Endothelial cell of umbilical vein (primary cell): ENCODE measurements at regions not wholly inside any gene's neighbourhood (a gene's known extent, or its start where the extent isn't known, plus 50 kb on each side); places are given as distances from the start of the nearest gene placed in this dataset.

ENCODE experiments used
- BruUV-seq: library from RNA; stranded (reverse); fragments of 400-500 nt; replicated peaks from 2 replicates; lab custom pipeline; 2021; lab: Mats Ljungman, UMichigan
- CTCF ChIA-PET: fragments of 300-600, 350-600 bp; sonication (Branson Sonifier 250); formaldehyde crosslinking; loops from one replicate; lab custom pipeline; 2021; ENCODE audit warnings: antibody characterized with exemption, inconsistent platforms; lab: Charles Lee
- POLR2A ChIA-PET: fragments of 300-600, 350-600 bp; sonication (Branson Sonifier 250); formaldehyde crosslinking; loops from one replicate; lab custom pipeline; 2021; ENCODE audit warnings: antibody characterized with exemption, inconsistent platforms; lab: Charles Lee
- DNase-seq: peaks from one replicate; pipeline ENCODE4 v3.0.0-alpha.2; 2011; ENCODE audit warnings: low read depth, low spot score
- FAIRE-seq: peaks from 2 replicates; lab custom pipeline; 2011; peaks lifted over from hg19 to GRCh38; lab: Jason Lieb, UNC
- H2AFZ ChIP-seq: 2 replicates; pipeline ENCODE4 v1.6.0; 2012; ENCODE audit warnings: low read depth, low read length, control low read depth, inconsistent platforms
- H3K27ac ChIP-seq: 2 replicates; pipeline ENCODE4 v1.5.1; 2011; ENCODE audit warnings: low read depth, mild to moderate bottlenecking, control low read depth, low read length, moderate library complexity; ENCODE audit not compliant: insufficient read depth
- H3K27me3 ChIP-seq, 2 experiments: 2 replicates each; pipeline versions ENCODE4 v1.6.0 to v1.6.1; 2011; ENCODE audit warnings: low read length in 2 of 2, mixed read lengths in 1 of 2; ENCODE audit not compliant: control insufficient read depth in 2 of 2, insufficient read depth in 2 of 2
- H3K36me3 ChIP-seq, 2 experiments: 2 replicates in 1 of 2; 3 replicates in 1 of 2; pipeline ENCODE4 v1.5.1; 2011; ENCODE audit warnings: low read length in 2 of 2, mild to moderate bottlenecking in 1 of 2, moderate library complexity in 1 of 2; ENCODE audit not compliant: control insufficient read depth in 2 of 2, insufficient read depth in 2 of 2; ENCODE audit errors: extremely low read depth in 1 of 2
- H3K4me1 ChIP-seq: 3 replicates; pipeline ENCODE4 v1.5.1; 2011; ENCODE audit warnings: mild to moderate bottlenecking, low read length; ENCODE audit not compliant: control insufficient read depth, insufficient read depth; ENCODE audit errors: extremely low read depth
- H3K4me2 ChIP-seq: 2 replicates; pipeline ENCODE4 v1.6.1; 2011; ENCODE audit warnings: low read length, control low read depth, mixed read lengths; ENCODE audit not compliant: insufficient read depth
- H3K4me3 ChIP-seq, 3 experiments: fragments of 200-600 bp in 1 of 3; sonication (generic), shearing (Covaris generic) in 1 of 3; replicated peaks in 1 of 3; 2 replicates each; pipeline ENCODE4 v1.5.1; 2011 to 2016; ENCODE audit warnings: control low read depth in 3 of 3, low read length in 3 of 3, mild to moderate bottlenecking in 2 of 3, inconsistent platforms in 1 of 3, low read depth in 1 of 3, moderate library complexity in 1 of 3; ENCODE audit not compliant: insufficient read depth in 1 of 3
- H3K79me2 ChIP-seq: 2 replicates; pipeline ENCODE4 v1.6.0; 2012; ENCODE audit warnings: low read length, inconsistent platforms; ENCODE audit not compliant: control insufficient read depth, insufficient read depth
- H3K9ac ChIP-seq: replicated peaks from 2 replicates; pipeline ENCODE3; 2011; ENCODE audit warnings: low read length, control low read depth; ENCODE audit not compliant: insufficient read depth; ENCODE audit errors: extremely low read depth
- H3K9me1 ChIP-seq: replicated peaks from 3 replicates; pipeline ENCODE4 v1.6.0; 2011; ENCODE audit warnings: mild to moderate bottlenecking, low read length; ENCODE audit not compliant: control insufficient read depth, insufficient read depth; ENCODE audit errors: extremely low read depth
- H3K9me3 ChIP-seq: replicated peaks from 2 replicates; pipeline ENCODE4 v1.5.1; 2012; ENCODE audit warnings: low read length, inconsistent platforms; ENCODE audit not compliant: control insufficient read depth, insufficient read depth
- H4K20me1 ChIP-seq: replicated peaks from 2 replicates; pipeline ENCODE3; 2011; ENCODE audit warnings: mild to moderate bottlenecking, low read length; ENCODE audit not compliant: control insufficient read depth, insufficient read depth; ENCODE audit errors: extremely low read depth
- EZH2 ChIP-seq: IDR thresholded peaks from 2 replicates; pipeline ENCODE4 v1.6.1; 2012; ENCODE audit warnings: borderline replicate concordance, low read depth, mild to moderate bottlenecking, moderate library complexity, low read length, inconsistent platforms; ENCODE audit not compliant: severe bottlenecking
- FOS ChIP-seq: IDR thresholded peaks from 2 replicates; pipeline ENCODE4 v1.6.1; 2011; ENCODE audit warnings: mild to moderate bottlenecking, low read length, moderate library complexity, borderline replicate concordance; ENCODE audit not compliant: insufficient read depth
- GATA2 ChIP-seq: IDR thresholded peaks from 2 replicates; pipeline ENCODE4 v1.7.0; 2011; ENCODE audit warnings: low read depth, mild to moderate bottlenecking, moderate library complexity, mixed read lengths, low read length; ENCODE audit not compliant: insufficient read length, insufficient read depth
- JUN ChIP-seq: IDR thresholded peaks from 2 replicates; pipeline ENCODE4 v1.6.1; 2011; ENCODE audit warnings: borderline replicate concordance, low read depth; ENCODE audit not compliant: insufficient read length, insufficient read depth
- MYC ChIP-seq: IDR thresholded peaks from one replicate; pipeline ENCODE4 v1.6.1; 2011; ENCODE audit warnings: mild to moderate bottlenecking, low read depth, low read length
- POLR2A ChIP-seq: IDR thresholded peaks from 2 replicates; pipeline ENCODE4 v1.6.1; 2012; ENCODE audit warnings: low read depth, mild to moderate bottlenecking, control low read depth, low read length
- POLR2AphosphoS5 ChIP-seq: IDR thresholded peaks from 2 replicates; pipeline ENCODE4 v1.6.1; 2012; ENCODE audit warnings: low read depth, mild to moderate bottlenecking, control low read depth, low read length, moderate library complexity; ENCODE audit not compliant: insufficient read depth
- dilution Hi-C: fragments of 300-500 bp; cut with MboI; formaldehyde crosslinking; loops from one replicate; pipeline ENCODE4 v1.15.0; 2019; ENCODE audit warnings: low sequenced_read_pairs; ENCODE audit not compliant: extremely low pct_ligation_motif_present
- intact Hi-C: fragments of 100-400 bp; cut with micrococcal nuclease; formaldehyde crosslinking; loops from one replicate; pipeline ENCODE4 v1.10.0; 2022
- TF ChIP-seq, protein P1 (sequence below): IDR thresholded peaks from 2 replicates; pipeline ENCODE4 v1.6.1; 2011; ENCODE audit not compliant: insufficient read depth, insufficient read length
- TF ChIP-seq, protein P2 (sequence below), 2 donors: IDR thresholded peaks; 1 replicate in 1 of 2; 2 replicates in 1 of 2; pipeline ENCODE4 v1.5.1; 2011; ENCODE audit warnings: low read length in 2 of 2, mild to moderate bottlenecking in 2 of 2, moderate library complexity in 2 of 2, control low read depth in 1 of 2, inconsistent platforms in 1 of 2, low read depth in 1 of 2; ENCODE audit not compliant: insufficient read depth in 1 of 2; ENCODE audit errors: extremely low read depth in 1 of 2

DNA sequence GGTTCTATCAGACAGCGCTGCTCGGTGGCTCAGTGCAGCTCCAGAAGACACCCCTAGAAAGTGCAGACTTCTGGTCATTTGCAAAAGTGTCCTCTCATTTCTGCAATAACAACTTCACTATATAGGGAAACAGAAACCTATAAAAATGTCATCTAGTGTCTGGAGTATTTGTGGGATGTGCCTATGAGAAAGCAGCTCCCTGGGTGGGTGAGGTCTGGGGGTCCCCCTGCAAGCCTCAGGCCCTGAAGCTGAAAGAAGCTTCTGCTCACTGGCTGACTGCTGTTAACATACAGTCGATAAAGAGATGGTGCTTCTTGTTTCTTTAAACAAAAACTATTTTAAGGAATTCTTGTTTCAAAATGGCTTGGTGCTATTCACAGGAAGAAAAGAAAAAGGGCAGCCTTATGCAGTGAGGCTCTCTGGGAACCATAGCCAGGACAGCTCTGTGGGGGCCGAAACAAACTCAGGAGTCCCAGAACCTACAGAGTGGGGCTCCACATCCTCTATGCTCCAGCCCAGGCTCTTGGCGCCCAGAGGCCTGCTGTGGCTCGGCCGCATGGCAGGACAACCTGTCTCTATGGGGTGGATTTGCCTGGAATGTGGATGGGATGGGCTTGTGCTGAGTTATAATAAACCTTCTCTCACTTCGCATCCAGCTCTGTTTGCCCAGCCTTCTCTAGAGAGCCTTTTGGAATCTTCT lies 109.7 kb downstream of the BANF2 start:
- no peaks in the 10 kb centered on the region for H3K79me2 ChIP-seq
- H3K27me3 ChIP-seq = no peaks in the 10 kb centered on the region
- H4K20me1 ChIP-seq = no peaks in the 10 kb centered on the region
- no peaks in the 10 kb centered on the region for H3K9me3 ChIP-seq
- no peak for FAIRE-seq
- TF ChIP-seq GATA2 = no peak
- no peak for TF ChIP-seq EZH2
- TF ChIP-seq, protein P1, sequence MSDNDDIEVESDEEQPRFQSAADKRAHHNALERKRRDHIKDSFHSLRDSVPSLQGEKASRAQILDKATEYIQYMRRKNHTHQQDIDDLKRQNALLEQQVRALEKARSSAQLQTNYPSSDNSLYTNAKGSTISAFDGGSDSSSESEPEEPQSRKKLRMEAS = no peak
- no peak for TF ChIP-seq JUN
- no peak for TF ChIP-seq FOS
- TF ChIP-seq POLR2AphosphoS5 = no peak
- TF ChIP-seq, protein P2, sequence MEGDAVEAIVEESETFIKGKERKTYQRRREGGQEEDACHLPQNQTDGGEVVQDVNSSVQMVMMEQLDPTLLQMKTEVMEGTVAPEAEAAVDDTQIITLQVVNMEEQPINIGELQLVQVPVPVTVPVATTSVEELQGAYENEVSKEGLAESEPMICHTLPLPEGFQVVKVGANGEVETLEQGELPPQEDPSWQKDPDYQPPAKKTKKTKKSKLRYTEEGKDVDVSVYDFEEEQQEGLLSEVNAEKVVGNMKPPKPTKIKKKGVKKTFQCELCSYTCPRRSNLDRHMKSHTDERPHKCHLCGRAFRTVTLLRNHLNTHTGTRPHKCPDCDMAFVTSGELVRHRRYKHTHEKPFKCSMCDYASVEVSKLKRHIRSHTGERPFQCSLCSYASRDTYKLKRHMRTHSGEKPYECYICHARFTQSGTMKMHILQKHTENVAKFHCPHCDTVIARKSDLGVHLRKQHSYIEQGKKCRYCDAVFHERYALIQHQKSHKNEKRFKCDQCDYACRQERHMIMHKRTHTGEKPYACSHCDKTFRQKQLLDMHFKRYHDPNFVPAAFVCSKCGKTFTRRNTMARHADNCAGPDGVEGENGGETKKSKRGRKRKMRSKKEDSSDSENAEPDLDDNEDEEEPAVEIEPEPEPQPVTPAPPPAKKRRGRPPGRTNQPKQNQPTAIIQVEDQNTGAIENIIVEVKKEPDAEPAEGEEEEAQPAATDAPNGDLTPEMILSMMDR (IDR thresholded peaks at IDR 0.05; ENCODE audit: extremely low read depth in 1 of 2, insufficient read depth in 1 of 2, low read depth in 1 of 2, low read length in 2 of 2) = no peak
- no peak for TF ChIP-seq POLR2A
- no peak for TF ChIP-seq MYC
- no peaks in the 10 kb centered on the region for H3K36me3 ChIP-seq
- no peak for DNase-seq
- no TSS peak for BruUV-seq
- ChIA-PET POLR2A (no interaction called here), CTCF (no interaction called here)
- peaks cover 4% of the 10 kb centered on the region for H3K4me1 ChIP-seq
- H2AFZ ChIP-seq = no peak overlapping the region
- H3K9me1 ChIP-seq = no peaks in the 10 kb centered on the region
- intact Hi-C loops = no loop called here
- H3K4me2 ChIP-seq = no peak overlapping the region
- no peak overlapping the region for H3K27ac ChIP-seq
- no peak overlapping the region for H3K9ac ChIP-seq
- H3K4me3 ChIP-seq = no peak overlapping the region
- dilution Hi-C loops = no loop called here
